Thyroid gland (tissue), 4 donors: ENCODE measurements at regions not wholly inside any gene's neighbourhood (a gene's known extent, or its start where the extent isn't known, plus 50 kb on each side); places are given as distances from the start of the nearest gene placed in this dataset.
"Not testable (repeated sequence)": the region's sequence is repeated elsewhere in the genome, so short reads cannot be mapped to it uniquely, and the experiment has no call there.

Experiments used
- DNase-seq, 2 donors: peaks; one replicate each; pipeline ENCODE4 v3.0.0-alpha.2; 2019
- H3K27ac ChIP-seq, 3 donors: fragments of 200-600 bp; sonication (generic); 1 replicate in 2 of 3; 2 replicates in 1 of 3; pipeline ENCODE4 v1.5.1; 2016 to 2019; ENCODE audit warnings: mild to moderate bottlenecking in 1 of 3, moderate library complexity in 1 of 3
- H3K27me3 ChIP-seq: fragments of 200-600 bp; sonication (generic); one replicate; pipeline ENCODE4 v1.5.1; 2019
- H3K36me3 ChIP-seq, 2 donors: fragments of 200-600 bp; sonication (generic); one replicate each; pipeline ENCODE4 v1.5.1; 2016 to 2019
- H3K4me1 ChIP-seq, 2 donors: fragments of 200-600 bp; sonication (generic); one replicate each; pipeline ENCODE4 v1.5.1; 2017 to 2019
- H3K4me3 ChIP-seq, 3 donors: fragments of 200-600 bp; sonication (generic); replicated peaks in 1 of 3; 1 replicate in 2 of 3; 2 replicates in 1 of 3; pipeline ENCODE4 v1.5.1; 2016; ENCODE audit warnings: mild to moderate bottlenecking in 1 of 3
- H3K9me3 ChIP-seq: fragments of 200-600 bp; sonication (generic); one replicate; pipeline ENCODE4 v1.5.1; 2017
- WGBS, 2 donors: methylation state at CpG; one replicate each; pipeline ENCODE4 v1.1.5; 2017; 5-methylcytosine and 5-hydroxymethylcytosine counted together
- intact Hi-C: fragments of 100-400 bp; cut with DNase I; formaldehyde crosslinking; loops from one replicate; pipeline ENCODE4 v1.15.1; 2023

GRCh38 chr2:110354294-110355018 is 118.2 kb downstream of the LIMS4 start:
- intact Hi-C loops, DNase-seq, H3K9me3 ChIP-seq, H3K36me3 ChIP-seq, H3K4me1 ChIP-seq, H3K4me3 ChIP-seq, H3K27ac ChIP-seq, H3K27me3 ChIP-seq: not testable (repeated sequence)
- 60% methylated on average over 1 of the region's 5 CpGs; no CpG with 5 or more reads in 1 of the 2 donors for WGBS, 2 donors

GRCh38 chr2:110350718-110351117 is 121.9 kb downstream of the LIMS4 start:
- H3K4me1 ChIP-seq, intact Hi-C loops, H3K4me3 ChIP-seq, H3K36me3 ChIP-seq, H3K9me3 ChIP-seq, DNase-seq, H3K27ac ChIP-seq, H3K27me3 ChIP-seq: not testable (repeated sequence)

GRCh38 chr2:110348902-110349301 is 123.7 kb downstream of the LIMS4 start:
- intact Hi-C loops, H3K4me1 ChIP-seq, H3K27ac ChIP-seq, H3K27me3 ChIP-seq, H3K9me3 ChIP-seq, H3K4me3 ChIP-seq, H3K36me3 ChIP-seq: not testable (repeated sequence)
- no CpG with 5 or more reads among the region's 12 CpGs for WGBS, 2 donors
- DNase-seq: peak; percentile 3 to 18

GRCh38 chr2:110344405-110345035 is 128.1 kb downstream of the LIMS4 start:
- H3K36me3 ChIP-seq, H3K27me3 ChIP-seq, H3K4me3 ChIP-seq, H3K9me3 ChIP-seq, H3K27ac ChIP-seq, intact Hi-C loops, DNase-seq, H3K4me1 ChIP-seq: not testable (repeated sequence)
- no CpG with 5 or more reads among the region's 6 CpGs for WGBS, 2 donors

- intact Hi-C loops, H3K9me3 ChIP-seq, H3K4me1 ChIP-seq, H3K4me3 ChIP-seq, DNase-seq, H3K27me3 ChIP-seq, H3K36me3 ChIP-seq, H3K27ac ChIP-seq: not testable (repeated sequence)
- WGBS, 2 donors: 97% methylated on average over 4 of the region's 7 CpGs; no CpG with 5 or more reads in 1 of the 2 donors
Observed at GRCh38 chr2:110342077-110342476, 129.7 kb upstream of the MTLN start.

GRCh38 chr2:110339126-110339525 is 126.8 kb upstream of the MTLN start:
- intact Hi-C loops: not testable (repeated sequence)

GRCh38 chr2:110338277-110339003 is 126.1 kb upstream of the MTLN start:
- DNase-seq, H3K4me1 ChIP-seq, intact Hi-C loops, H3K4me3 ChIP-seq, H3K36me3 ChIP-seq, H3K27me3 ChIP-seq, H3K9me3 ChIP-seq, H3K27ac ChIP-seq: not testable (repeated sequence)
- WGBS, 2 donors: 81 to 82% methylated on average over 6 to 7 of the region's 22 CpGs

More at GRCh38 chr2:110339126-110339525, 126.8 kb upstream of the MTLN start:
- not testable (repeated sequence) for DNase-seq, H3K27me3 ChIP-seq, H3K27ac ChIP-seq, H3K9me3 ChIP-seq, H3K36me3 ChIP-seq, H3K4me1 ChIP-seq, H3K4me3 ChIP-seq
- no CpG with 5 or more reads among the region's 2 CpGs for WGBS, 2 donors

- H3K4me1 ChIP-seq, H3K27me3 ChIP-seq, H3K27ac ChIP-seq, intact Hi-C loops, H3K36me3 ChIP-seq, DNase-seq, H3K9me3 ChIP-seq, H3K4me3 ChIP-seq: not testable (repeated sequence)
- 83% methylated on average over 2 of the region's 5 CpGs; no CpG with 5 or more reads in 1 of the 2 donors for WGBS, 2 donors
Observed at GRCh38 chr2:110336071-110336470, 123.7 kb upstream of the MTLN start.

- DNase-seq, H3K4me3 ChIP-seq, H3K27me3 ChIP-seq, intact Hi-C loops, H3K4me1 ChIP-seq, H3K9me3 ChIP-seq, H3K36me3 ChIP-seq, H3K27ac ChIP-seq: not testable (repeated sequence)
- WGBS, 2 donors: 94% methylated on average over 2 of the region's 10 CpGs; no CpG with 5 or more reads in 1 of the 2 donors
Observed at GRCh38 chr2:110335415-110336049, 123.2 kb upstream of the MTLN start.

- not testable (repeated sequence) for DNase-seq
- 92 to 93% methylated on average over 3 to 4 of the region's 18 CpGs for WGBS, 2 donors
Observed at GRCh38 chr2:110333114-110334095, 121.1 kb upstream of the MTLN start.

GRCh38 chr2:110331625-110332024 is 119.3 kb upstream of the MTLN start:
- H3K4me3 ChIP-seq, H3K9me3 ChIP-seq, intact Hi-C loops, DNase-seq, H3K27ac ChIP-seq, H3K27me3 ChIP-seq, H3K36me3 ChIP-seq, H3K4me1 ChIP-seq: not testable (repeated sequence)
- WGBS, 2 donors: no CpG with 5 or more reads among the region's 10 CpGs

More at GRCh38 chr2:110333114-110334095, 121.1 kb upstream of the MTLN start:
- H3K4me1 ChIP-seq, H3K27me3 ChIP-seq, H3K36me3 ChIP-seq, intact Hi-C loops, H3K9me3 ChIP-seq, H3K27ac ChIP-seq, H3K4me3 ChIP-seq: not testable (repeated sequence)
